ENCODE measurements at regions not wholly inside any gene's neighbourhood (a gene's known extent, or its start where the extent isn't known, plus 50 kb on each side); places are given as distances from the start of the nearest gene placed in this dataset.
A peak's percentile ranks its signal among the peaks of the same experiment; 100 is the strongest.

GRCh38 chr4:185909972-185910371, 98.0 kb upstream of the SORBS2 start (continued):
- TF ChIP-seq PRDM10 (tag by site-specific recombination; IDR thresholded peaks at IDR 0.05) (no peak), SETDB1 (IDR thresholded peaks at IDR 0.05; ENCODE audit: insufficient read length, low read length) (no peak), ZNF2 (tag by site-specific recombination; IDR thresholded peaks at IDR 0.05) (no peak), ZNF623 (tag by site-specific recombination; IDR thresholded peaks at IDR 0.05) (no peak), ZNF23 (tag by site-specific recombination; IDR thresholded peaks at IDR 0.05; ENCODE audit: borderline replicate concordance) (no peak), ZNF580 (tag by site-specific recombination; IDR thresholded peaks at IDR 0.05) (no peak), EGR2 (tag by site-specific recombination; IDR thresholded peaks at IDR 0.05; ENCODE audit: low read depth) (no peak), ZNF518A (tag by site-specific recombination; conservative IDR thresholded peaks at IDR 0.05; ENCODE audit: low read depth) (no peak)

- TF ChIP-seq ZNF155 (tag by site-specific recombination; IDR thresholded peaks at IDR 0.05) (no peak), ZNF645 (tag by site-specific recombination; IDR thresholded peaks at IDR 0.05) (no peak)
- Histone ChIP-seq H3K27ac (ENCODE audit: extremely low read depth, low read depth, low read length) (no peak overlapping the region), H3K9me3 (ENCODE audit: control insufficient read depth, insufficient read depth, low read depth, low read length) (no peaks in the 10 kb centered on the region), H3K36me3 (ENCODE audit: control insufficient read depth in 2 of 2, insufficient read depth in 1 of 2, low read length in 2 of 2) (no peaks in the 10 kb centered on the region), H3K4me1 (ENCODE audit: control insufficient read depth, insufficient read depth, low read length) (peaks cover 9% of the 10 kb centered on the region; the same call in 1 of the 2 replicates), H3K4me3 (ENCODE audit: low read depth, low read length) (no peak overlapping the region)
- POLR2A ChIA-PET, result no interaction called here
- CTCF ChIA-PET, result interaction anchor here (1.4 kb wide), 1 partner anchor 110 kb away, joined by 3 read pairs; no protein-coding TSS in a partner anchor
Measured at GRCh38 chr4:185911556-185912064, 99.6 kb upstream of the SORBS2 start.

- ChIA-PET POLR2A (no interaction called here), CTCF (no interaction called here)
- Histone ChIP-seq H3K9me3 (ENCODE audit: control insufficient read depth, insufficient read depth, low read depth, low read length) (no peaks in the 10 kb centered on the region), H3K36me3 (ENCODE audit: control insufficient read depth in 2 of 2, insufficient read depth in 1 of 2, low read length in 2 of 2) (no peaks in the 10 kb centered on the region), H3K4me3 (ENCODE audit: low read depth, low read length) (no peak overlapping the region), H3K27ac (ENCODE audit: extremely low read depth, low read depth, low read length) (no peak overlapping the region), H3K4me1 (ENCODE audit: control insufficient read depth, insufficient read depth, low read length) (peaks cover 9% of the 10 kb centered on the region; the same call in 1 of the 2 replicates)
- TF ChIP-seq GLI2 (tag by site-specific recombination; IDR thresholded peaks at IDR 0.05; ENCODE audit: borderline replicate concordance, low read depth) (peak; percentile 95), PRDM10 (tag by site-specific recombination; IDR thresholded peaks at IDR 0.05) (no peak; the same call in 1 of the 2 replicates), ZNF48 (tag by site-specific recombination; IDR thresholded peaks at IDR 0.05) (no peak), INSM2 (tag by site-specific recombination; IDR thresholded peaks at IDR 0.05) (peak; percentile 98), ZNF747 (tag by site-specific recombination; IDR thresholded peaks at IDR 0.05) (no peak), ZBTB21 (tag by site-specific recombination; IDR thresholded peaks at IDR 0.05) (peak; percentile 76), WT1 (tag by site-specific recombination; IDR thresholded peaks at IDR 0.05) (peak; percentile 98), ZNF664 (tag by site-specific recombination; IDR thresholded peaks at IDR 0.05) (peak; percentile 40; the same call in 1 of the 2 replicates)
Measured at GRCh38 chr4:185912779-185913178, 100.8 kb upstream of the SORBS2 start.
